Posterior vena cava (tissue), 2 donors: ENCODE measurements at regions not wholly inside any gene's neighbourhood (a gene's known extent, or its start where the extent isn't known, plus 50 kb on each side); places are given as distances from the start of the nearest gene placed in this dataset.
A peak's percentile ranks its signal among the peaks of the same experiment; 100 is the strongest.
"Not testable (repeated sequence)": the region's sequence is repeated elsewhere in the genome, so short reads cannot be mapped to it uniquely, and the experiment has no call there.

ENCODE experiments used
- DNase-seq: peaks from one replicate; pipeline ENCODE4 v3.0.0-alpha.2; 2020; ENCODE audit warnings: low spot score
- intact Hi-C, 2 donors: fragments of 100-400 bp; cut with DNase I; formaldehyde crosslinking; loops; one replicate each; pipeline versions ENCODE4 v1.14.1 to v1.14.2; 2022 to 2023
- donor health status: DM: yes; HTN: yes; CAD: no.
- donor health status: DM: yes; HTN: yes; CAD: no.

DNA sequence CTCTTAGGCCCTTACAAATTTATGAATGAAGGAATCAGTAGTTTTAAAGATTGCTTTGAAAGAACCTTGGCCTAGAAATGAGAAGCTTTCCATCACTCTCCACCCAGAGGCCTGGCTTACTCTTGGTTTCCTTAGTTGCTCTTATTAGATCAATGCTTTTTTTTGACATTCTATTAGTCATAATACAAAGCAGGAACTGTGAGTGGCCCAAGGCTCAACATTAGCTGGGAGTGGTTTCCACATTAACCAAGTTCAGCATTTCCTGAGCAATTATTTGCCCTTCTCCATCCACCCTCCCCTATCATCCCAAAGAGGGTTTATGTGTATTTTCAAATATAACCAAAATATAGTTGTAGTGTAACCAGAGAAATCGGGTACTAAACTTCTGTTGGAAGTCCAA is 103.4 kb upstream of the FAM204A start:
- no peak for DNase-seq
- intact Hi-C loops, result loop anchor here in 1 of 2 donors (10.0 kb wide), 1 partner anchor 931 kb away; no protein-coding TSS in a partner anchor

DNA sequence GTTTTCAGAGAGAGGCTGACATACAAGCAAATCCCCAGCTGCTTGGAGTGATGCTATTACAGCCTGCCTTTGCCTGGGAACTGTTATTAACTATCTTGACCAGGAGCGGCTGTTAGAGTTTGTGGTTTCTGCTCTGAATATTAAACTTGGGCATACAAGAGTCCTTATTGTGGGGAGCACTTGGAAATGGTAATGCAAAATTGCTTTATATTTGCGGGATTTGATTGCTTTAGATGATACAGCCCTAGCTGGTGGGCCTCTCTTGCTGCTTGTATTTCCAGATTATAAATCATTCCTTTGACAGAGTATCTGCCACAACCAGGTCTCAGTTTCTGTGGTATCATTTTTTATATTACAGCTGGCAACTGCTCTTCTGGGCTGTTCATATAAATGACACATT is 101.9 kb upstream of the FAM204A start:
- intact Hi-C loops, result loop anchor here in 1 of 2 donors (10.0 kb wide), 1 partner anchor 929 kb away; no protein-coding TSS in a partner anchor
- DNase-seq, result no peak

DNA sequence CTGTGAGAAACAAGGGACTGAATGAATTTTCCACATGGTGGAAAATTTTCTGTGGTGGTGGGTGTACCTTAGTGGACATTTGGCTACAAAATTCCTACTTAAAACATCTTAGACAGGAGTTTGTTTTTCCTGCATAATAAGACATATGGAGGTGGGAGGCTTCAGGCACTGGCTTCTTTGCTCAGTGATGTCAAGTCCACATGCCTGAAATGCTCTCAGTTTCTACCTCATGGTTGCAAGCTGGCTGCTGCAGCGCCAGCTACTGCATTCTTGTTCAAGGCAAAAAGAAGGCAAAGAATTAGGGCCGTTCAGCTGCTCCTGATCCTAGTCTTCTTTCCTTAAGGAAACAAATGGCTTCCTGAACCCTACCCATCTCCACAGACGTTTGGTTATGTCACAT is 99.9 kb upstream of the FAM204A start:
- no peak for DNase-seq
- intact Hi-C loops, result loop anchor here in 1 of 2 donors (10.0 kb wide), 1 partner anchor 927 kb away; no protein-coding TSS in a partner anchor

DNA sequence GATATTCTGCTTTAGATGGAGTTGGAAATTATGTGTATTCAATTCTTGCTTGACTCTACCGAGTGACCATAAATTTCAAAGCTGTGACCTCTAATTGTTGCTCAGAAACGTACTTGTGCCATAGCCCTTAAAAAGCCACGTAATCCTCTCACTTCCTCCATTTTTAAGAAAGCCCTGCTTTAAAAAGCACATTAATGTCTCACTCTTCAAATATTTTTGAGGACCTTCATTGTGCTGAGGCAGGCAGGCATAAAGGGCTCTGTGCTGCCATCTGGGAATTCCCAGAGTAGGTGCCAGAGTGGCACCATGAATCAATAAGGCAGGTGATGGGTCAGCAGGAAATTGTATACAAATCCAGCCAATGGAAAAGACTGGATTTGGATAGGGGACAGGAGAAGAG is 97.7 kb upstream of the FAM204A start:
- DNase-seq, result no peak
- intact Hi-C loops, result loop anchor here in 1 of 2 donors (10.0 kb wide), 2 partner anchors 925 to 955 kb away; no protein-coding TSS in a partner anchor

DNA sequence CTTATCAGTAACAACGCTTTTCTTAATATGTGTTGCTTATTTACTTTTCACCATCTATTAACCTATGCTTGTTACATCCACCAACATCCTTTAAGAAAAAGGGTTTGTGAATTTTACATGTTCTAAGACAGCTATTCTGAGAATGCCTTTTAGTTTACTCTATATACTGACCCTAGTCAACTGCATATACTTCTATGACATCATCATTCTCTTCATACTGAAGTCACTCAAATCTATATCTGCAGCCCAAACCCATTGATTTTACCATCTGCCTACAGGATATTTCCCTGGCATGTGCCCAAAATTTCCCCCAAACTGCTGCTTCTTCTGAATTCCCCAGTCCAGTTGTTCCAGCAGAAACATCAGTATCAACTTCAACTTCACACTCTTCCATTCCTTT is 94.6 kb upstream of the FAM204A start:
- DNase-seq, result no peak
- intact Hi-C loops, result loop anchor here in 1 of 2 donors (10.0 kb wide), 1 partner anchor 952 kb away; no protein-coding TSS in a partner anchor

DNA sequence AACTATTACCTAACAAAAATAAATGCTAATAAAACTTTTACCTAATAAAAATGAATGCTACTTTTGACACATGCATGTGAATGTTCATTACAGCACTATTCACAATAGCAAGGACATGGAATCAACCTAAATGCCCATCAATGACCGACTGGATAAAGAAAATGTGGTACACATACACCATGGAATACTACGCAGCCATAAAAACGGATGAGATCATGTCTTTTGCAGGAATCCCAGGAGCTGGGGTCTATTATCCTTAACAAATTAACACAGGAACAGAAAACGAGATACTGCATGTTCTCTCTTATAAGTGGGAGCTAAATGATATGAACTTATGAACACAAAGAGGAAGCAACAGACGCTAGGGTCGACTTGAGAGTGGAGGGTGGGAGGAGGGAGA is 88.1 kb upstream of the FAM204A start:
- DNase-seq, result no peak
- intact Hi-C loops, result loop anchor here in 1 of 2 donors (10.0 kb wide), 1 partner anchor 945 kb away; no protein-coding TSS in a partner anchor

DNA sequence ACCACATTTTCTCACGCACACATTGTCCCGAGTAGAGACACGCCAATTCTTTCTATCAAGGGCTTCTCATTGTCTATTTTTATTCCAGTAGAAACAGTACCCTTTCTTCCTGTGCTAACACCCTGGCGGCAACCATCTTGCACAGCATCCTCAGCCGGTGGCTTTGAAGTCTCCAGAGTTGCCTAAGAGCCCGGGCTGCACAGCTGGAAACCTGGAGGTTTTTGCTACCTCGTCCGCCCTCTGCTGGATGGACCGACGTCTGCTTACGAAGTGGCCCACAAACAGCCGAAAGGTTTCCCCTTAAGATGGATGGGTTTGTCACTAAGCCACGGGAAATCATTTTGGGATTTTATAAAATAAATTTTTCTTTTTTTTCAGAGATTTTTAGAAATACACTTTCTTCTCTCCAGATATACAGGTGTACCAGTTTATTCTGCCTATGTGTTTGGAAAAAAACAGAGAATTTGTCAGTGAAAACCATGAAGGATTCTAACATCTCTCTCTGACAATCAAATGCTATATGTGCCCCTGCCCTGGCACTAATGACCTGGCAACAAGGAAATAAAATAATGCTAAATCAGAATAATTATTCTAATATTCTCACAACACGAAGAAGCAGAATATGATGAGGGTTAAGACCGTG is 81.8 kb upstream of the FAM204A start:
- DNase-seq, result peak; percentile 94
- intact Hi-C loops, result no loop called here

DNA sequence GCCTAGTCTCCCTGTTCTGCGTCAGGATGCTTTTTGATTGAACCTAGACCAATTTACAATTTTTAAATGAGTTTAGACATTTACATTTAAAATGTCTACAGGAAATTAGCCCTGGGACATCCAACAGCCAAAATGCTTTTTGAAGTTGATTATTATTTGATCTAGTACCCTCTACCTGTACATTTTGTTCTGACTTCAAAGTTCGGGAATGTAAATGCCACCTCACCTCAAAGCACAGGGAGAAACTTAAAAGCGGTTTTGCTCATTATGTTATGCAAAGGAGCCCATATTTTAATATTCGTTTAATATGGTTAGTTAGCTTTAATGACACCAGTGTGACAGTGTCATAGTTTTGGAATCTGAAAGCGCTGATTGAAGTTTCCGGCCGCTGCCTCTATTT is 80.1 kb upstream of the FAM204A start:
- intact Hi-C loops, result no loop called here
- DNase-seq, result no peak

DNA sequence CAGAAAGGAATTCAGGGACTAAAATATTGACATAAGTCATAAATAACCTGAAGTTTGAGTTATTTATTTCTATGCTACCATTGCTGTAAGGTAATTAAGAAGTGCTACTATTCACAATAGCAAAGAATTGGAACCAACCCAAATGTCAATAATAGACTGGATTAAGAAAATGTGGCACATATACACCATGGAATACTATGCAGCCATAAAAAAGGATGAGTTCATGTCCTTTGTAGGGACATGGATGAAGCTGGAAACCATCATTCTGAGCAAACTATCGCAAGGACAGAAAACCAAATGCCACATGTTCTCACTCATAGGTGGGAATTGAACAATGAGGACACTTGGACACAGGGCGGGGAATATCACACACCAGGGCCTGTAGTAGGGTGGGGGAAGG is 77.9 kb upstream of the FAM204A start:
- intact Hi-C loops, DNase-seq: not testable (repeated sequence)

DNA sequence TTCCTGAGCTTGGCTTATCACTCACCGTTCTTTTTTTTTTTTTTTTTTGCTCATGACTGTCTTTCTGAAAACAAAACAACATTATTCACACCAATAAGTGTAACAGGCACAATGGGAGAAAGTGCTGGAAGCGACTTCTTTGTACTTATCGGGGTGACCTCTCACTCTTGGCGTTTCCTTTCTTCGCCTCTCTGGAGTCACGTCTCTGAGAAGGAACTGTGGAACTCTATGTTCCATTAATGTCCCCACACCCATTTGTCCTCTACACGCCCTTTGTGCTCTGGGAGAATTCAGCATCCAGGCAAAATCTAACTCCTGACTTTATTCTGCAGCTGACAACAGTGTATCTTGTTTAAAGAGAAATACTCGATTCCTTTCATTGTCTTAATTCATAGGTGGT is 70.8 kb upstream of the FAM204A start:
- intact Hi-C loops, result loop anchor here in 1 of 2 donors (10.0 kb wide), 1 partner anchor 918 kb away; no protein-coding TSS in a partner anchor
- no peak for DNase-seq

DNA sequence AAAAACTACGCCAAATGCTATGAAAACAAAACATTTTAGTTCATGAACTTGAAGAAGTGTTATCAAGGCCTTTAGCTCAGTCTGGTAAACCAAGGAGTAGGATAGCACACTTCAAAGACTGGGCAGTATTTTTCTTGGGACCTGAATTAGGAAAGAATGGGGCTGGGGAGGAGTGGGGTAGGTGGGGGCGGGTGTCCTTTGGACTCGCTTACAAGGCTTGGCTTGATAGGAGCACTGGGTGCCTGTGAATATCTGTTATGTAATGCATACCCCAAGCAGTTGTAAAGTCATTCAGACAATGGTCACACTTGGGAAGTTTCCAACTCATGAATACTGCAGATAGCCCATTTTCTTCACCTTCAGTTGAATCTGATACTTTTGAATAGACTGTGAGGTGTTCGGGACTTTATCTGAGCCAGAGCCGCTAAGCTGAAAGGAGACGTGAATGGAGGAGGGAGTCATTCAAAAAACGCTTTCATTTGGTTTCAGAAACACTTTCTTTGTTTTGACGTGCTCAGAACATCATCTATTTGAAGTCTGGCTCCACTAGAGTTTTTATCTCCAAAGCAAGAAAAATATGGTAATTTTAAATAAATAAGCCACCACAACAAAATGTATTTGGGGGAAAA is 70.1 kb upstream of the FAM204A start:
- intact Hi-C loops, result loop anchor here in 1 of 2 donors (10.0 kb wide), 1 partner anchor 917 kb away; no protein-coding TSS in a partner anchor

DNA sequence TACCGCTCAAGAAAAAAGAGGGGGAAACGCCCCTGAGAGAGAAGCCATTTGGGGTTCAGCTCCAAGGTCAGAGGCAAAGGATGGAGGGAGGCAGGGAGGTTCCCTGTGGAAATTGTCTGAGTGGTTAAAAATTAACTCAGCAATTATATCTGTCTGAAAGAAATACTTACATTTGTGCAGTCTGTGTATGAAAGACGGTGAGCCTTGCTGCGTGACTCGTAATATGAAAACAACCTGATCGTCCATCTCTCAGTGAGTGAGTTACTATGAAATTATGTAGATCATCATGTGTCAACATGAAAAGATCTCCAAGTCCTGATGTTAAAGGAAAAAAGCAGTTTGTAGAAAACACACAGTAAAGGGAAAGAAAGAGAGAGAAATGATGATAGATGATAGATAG is 67.2 kb upstream of the FAM204A start:
- intact Hi-C loops, result no loop called here

More for the DNA sequence above, 70.1 kb upstream of the FAM204A start:
- no peak for DNase-seq

DNA sequence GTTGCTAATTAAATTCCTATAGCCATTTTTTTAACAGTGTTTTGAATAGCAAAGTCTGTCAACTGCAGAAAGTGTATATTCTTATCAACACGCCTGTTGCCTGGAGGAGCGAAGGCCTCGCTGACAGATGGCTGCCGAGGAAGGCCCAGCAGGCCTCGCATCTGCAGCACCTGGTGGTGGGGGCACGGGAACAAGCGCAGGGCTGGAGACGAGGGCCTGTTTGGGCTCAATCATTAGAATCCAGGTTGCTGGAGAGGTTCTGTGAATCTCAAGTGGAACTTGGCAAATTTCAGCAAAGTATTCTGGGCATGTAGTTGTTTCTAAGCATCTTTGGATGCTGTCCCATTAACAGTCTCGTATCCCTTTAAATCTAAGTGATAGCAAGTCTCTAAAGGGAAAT is 66.1 kb upstream of the FAM204A start:
- intact Hi-C loops, result no loop called here
- DNase-seq, result no peak

More for the DNA sequence above, 67.2 kb upstream of the FAM204A start:
- no peak for DNase-seq

DNA sequence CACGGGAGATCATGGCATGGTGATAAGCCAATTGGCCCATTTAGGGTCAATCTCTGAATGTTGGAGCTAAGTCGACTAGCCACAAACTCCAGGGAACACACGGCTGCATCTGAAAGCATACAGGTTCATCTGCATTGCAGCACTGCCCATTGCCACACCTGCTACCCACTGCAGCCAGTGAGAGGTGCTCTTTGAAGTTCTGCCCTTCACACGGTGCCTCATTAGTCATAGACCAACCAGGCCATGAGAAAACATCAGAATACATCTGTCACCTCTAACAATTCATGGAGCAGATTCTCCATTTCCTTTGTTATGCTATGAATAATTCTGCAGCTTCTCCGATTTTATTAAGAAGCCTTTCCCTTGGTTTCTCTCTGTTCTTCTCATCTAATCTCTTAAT is 65.7 kb upstream of the FAM204A start:
- no peak for DNase-seq
- intact Hi-C loops, result no loop called here

DNA sequence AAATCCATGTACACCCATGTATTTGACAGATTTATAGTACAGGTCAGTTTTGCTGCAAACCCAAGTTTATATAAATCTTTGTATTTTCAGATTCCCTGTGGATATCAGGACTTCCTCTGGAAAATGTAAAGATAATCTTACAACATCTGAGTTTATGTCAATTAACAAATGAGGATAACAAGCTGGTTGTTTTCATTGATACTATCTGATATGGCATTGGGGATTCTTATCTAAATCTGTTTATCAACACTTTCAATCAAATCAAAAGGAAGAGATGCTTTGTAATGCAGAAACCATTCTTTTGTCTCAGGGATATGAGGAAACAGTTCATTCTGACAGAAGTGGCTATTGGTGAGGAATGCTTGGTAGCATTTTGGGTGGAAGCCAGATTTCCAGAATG is 64.9 kb upstream of the FAM204A start:
- DNase-seq, result no peak
- intact Hi-C loops, result no loop called here

DNA sequence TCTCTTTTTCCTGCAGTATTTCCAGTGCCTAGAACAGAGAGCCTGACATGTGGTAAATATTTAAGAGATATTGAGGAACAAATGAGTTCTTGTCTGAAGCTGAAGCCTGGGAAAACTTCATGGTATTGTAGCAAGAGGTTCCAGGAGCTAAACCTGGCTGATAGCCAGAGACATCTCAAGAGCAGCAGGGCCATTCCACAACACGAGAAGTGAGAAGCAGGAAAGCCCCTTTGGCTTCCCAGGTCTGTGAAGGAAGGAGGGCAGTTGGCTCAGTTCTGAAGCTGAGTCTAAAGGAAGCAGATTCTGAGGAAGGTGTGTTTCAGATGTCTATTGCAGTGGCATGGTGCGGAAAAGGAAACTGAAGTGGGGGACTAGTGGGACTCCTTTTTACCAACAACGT is 63.8 kb upstream of the FAM204A start:
- intact Hi-C loops, result no loop called here
- no peak for DNase-seq

DNA sequence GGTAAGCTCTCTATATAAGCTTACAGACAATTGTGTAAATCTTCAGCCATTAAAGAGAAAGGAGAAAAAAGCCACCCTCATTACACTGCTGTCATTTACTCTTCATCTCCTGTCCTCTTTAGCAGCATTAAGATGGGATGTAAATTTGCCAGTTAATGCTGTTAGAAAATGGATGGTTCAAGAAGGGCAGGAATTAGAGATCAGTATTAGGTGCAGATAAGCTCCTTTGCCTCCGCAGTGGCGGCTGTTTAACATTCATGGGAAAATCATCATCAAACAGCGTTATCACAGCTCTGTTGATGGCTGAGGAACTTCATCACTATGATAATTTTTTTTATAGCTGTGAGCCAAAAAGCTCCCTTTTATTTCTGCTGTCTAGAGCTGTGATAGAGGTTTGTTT is 61.8 kb upstream of the FAM204A start:
- no peak for DNase-seq

DNA sequence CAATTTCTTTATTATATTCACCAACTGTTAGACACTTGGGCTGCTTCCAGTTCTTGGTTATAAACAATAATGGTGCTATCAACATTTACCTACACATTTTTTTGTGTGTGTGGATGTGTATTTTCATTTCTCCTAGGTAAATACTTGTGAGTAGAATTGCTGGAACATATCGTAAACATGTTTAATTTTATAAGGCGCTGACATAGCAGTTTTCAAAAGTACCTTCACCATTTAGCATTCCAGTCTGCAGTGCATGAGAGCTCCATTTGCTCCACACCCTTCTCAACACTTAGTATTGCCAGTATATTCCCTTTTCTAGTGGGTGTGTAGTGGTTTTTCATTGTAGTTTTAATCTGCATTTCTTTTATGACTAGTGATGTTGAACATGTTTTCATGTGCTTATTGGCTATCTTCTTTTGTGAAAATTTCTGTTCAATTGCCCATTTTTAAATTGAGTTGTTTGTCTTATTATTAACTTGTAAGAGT is 59.6 kb upstream of the FAM204A start:
- intact Hi-C loops, result no loop called here
- no peak for DNase-seq

More for the DNA sequence above, 61.8 kb upstream of the FAM204A start:
- intact Hi-C loops, result no loop called here

DNA sequence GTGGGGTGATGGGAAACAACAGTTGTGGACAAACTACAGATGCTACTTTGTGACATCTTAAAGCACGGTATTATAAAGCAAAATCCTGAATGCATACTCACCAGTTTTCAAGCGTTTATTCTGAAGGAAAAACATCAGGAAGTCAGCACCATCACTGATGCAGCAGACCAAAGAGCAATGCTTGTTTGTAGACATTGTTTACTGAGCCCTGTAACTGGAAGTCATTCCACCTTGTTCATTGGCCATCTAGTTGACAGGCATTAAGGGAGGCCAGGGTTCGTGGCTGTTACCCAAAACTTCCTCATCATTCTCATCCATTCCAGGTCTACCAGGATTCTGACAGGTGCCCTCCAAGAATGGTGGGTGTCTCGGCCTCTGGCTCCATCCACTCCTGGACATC is 55.3 kb upstream of the FAM204A start:
- intact Hi-C loops, result no loop called here
- no peak for DNase-seq

DNA sequence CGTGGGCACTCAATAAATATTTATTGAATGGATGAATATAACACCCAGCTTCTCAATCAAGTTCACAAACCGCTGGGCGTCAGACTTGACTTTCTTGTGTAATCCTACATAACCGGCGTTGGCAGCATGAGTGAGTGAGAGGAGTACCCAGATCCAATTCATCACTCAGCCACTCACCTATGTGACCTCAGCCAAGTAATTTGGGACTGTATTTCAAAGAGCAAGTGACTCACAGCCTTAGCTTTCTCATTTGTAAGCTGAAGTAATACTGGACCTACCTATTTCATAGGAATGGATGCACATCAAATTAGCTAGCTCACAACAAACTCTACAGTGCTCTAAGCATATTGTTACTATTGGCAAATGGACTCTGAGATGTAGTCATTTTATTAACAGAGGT is 53.8 kb upstream of the FAM204A start:
- intact Hi-C loops, result no loop called here
- no peak for DNase-seq
